Loucy (cell line): ENCODE measurements at regions not wholly inside any gene's neighbourhood (a gene's known extent, or its start where the extent isn't known, plus 50 kb on each side); places are given as distances from the start of the nearest gene placed in this dataset.

Experiments used
- CTCF ChIP-seq: fragments of 200-600 bp; sonication (generic); conservative IDR thresholded peaks from 2 replicates; pipeline ENCODE4 v1.5.1; 2014; ENCODE audit warnings: mild to moderate bottlenecking, antibody characterized with exemption, low read length
- EZH2phosphoT487 ChIP-seq: fragments of 200-600 bp; IDR thresholded peaks from 2 replicates; pipeline ENCODE4 v1.6.1; 2018; ENCODE audit warnings: antibody characterized with exemption, mild to moderate bottlenecking, moderate library complexity, borderline replicate concordance

GRCh38 chr16:10232757-10233156 lies 50.5 kb upstream of the GRIN2A start:
- TF ChIP-seq CTCF (no peak), EZH2phosphoT487 (no peak)
